H1 (cell line): ENCODE measurements at regions not wholly inside any gene's neighbourhood (a gene's known extent, or its start where the extent isn't known, plus 50 kb on each side); places are given as distances from the start of the nearest gene placed in this dataset.

Source experiments
- CTCF ChIA-PET: fragments of 300-600 bp; sonication (Branson Sonifier 250); formaldehyde crosslinking; loops from one replicate; lab custom pipeline; 2021; ENCODE audit not compliant: partially characterized antibody; lab: Charles Lee
- POLR2A ChIA-PET: fragments of 300-600 bp; sonication (Branson Sonifier 250); formaldehyde crosslinking; loops from one replicate; lab custom pipeline; 2021; ENCODE audit warnings: inconsistent platforms; ENCODE audit not compliant: partially characterized antibody; lab: Charles Lee
- DNase-seq, 2 experiments: peaks; one replicate each; pipeline versions ENCODE4 v3.0.0 to v3.0.0-alpha.2; 2010 to 2022; ENCODE audit warnings: low spot score in 2 of 2, low read depth in 1 of 2, mixed read lengths in 1 of 2
- FAIRE-seq: peaks from 2 replicates; lab custom pipeline; 2011; peaks lifted over from hg19 to GRCh38; lab: Jason Lieb, UNC
- H2AFZ ChIP-seq: 2 replicates; pipeline ENCODE4 v1.8.1; 2012; ENCODE audit warnings: low read length, inconsistent platforms
- H2AK5ac ChIP-seq: 2 replicates; pipeline ENCODE4 v1.6.1; 2013; ENCODE audit warnings: low read depth, low read length
- H2BK120ac ChIP-seq: replicated peaks from 2 replicates; pipeline ENCODE3; 2013; ENCODE audit warnings: low read depth, low read length, inconsistent platforms
- H2BK12ac ChIP-seq: 2 replicates; pipeline ENCODE4 v1.6.1; 2013; ENCODE audit warnings: low read depth, low read length
- H2BK15ac ChIP-seq: 2 replicates; pipeline ENCODE4 v1.6.1; 2013; ENCODE audit warnings: low read length
- H2BK20ac ChIP-seq: 2 replicates; pipeline ENCODE4 v1.6.1; 2013; ENCODE audit warnings: low read length
- H2BK5ac ChIP-seq: 2 replicates; pipeline ENCODE4 v1.6.1; 2013; ENCODE audit warnings: low read depth, low read length
- H3K14ac ChIP-seq: 2 replicates; pipeline ENCODE4 v1.6.1; 2013; ENCODE audit warnings: inconsistent platforms; ENCODE audit not compliant: insufficient read length
- H3K18ac ChIP-seq: 2 replicates; pipeline ENCODE4 v1.6.1; 2013; ENCODE audit warnings: low read length; ENCODE audit errors: extremely low read depth
- H3K23ac ChIP-seq: 2 replicates; pipeline ENCODE4 v1.6.1; 2013; ENCODE audit warnings: inconsistent platforms; ENCODE audit not compliant: insufficient read length
- H3K23me2 ChIP-seq: 2 replicates; pipeline ENCODE4 v1.6.1; 2013; ENCODE audit warnings: low read depth, low read length
- H3K27ac ChIP-seq: 2 replicates; pipeline ENCODE4 v1.6.1; 2011; ENCODE audit warnings: low read depth, low read length, inconsistent platforms
- H3K27me3 ChIP-seq, 4 experiments: replicated peaks in 1 of 4; 1 replicate in 1 of 4; 2 replicates in 3 of 4; pipeline versions ENCODE4 v1.6.1 to v1.8.1; 2011 to 2013; ENCODE audit warnings: low read length in 3 of 4, mild to moderate bottlenecking in 3 of 4, inconsistent platforms in 2 of 4, mixed read lengths in 2 of 4, moderate library complexity in 1 of 4; ENCODE audit not compliant: control insufficient read depth in 3 of 4, insufficient read depth in 3 of 4; ENCODE audit errors: extremely low read depth in 1 of 4
- H3K36me3 ChIP-seq, 4 experiments: 2 replicates each; pipeline versions ENCODE4 v1.6.1 to v1.8.1; 2011 to 2013; ENCODE audit warnings: mild to moderate bottlenecking in 4 of 4, low read length in 3 of 4, moderate library complexity in 2 of 4, control low read depth in 1 of 4, inconsistent platforms in 1 of 4; ENCODE audit not compliant: insufficient read depth in 4 of 4, control insufficient read depth in 2 of 4
- H3K4ac ChIP-seq: replicated peaks from 2 replicates; pipeline ENCODE3; 2013; ENCODE audit warnings: low read length, low read depth, mixed read lengths, inconsistent platforms; ENCODE audit not compliant: insufficient read length
- H3K4me1 ChIP-seq, 4 experiments: replicated peaks in 1 of 4; 1 replicate in 1 of 4; 2 replicates in 3 of 4; pipeline versions ENCODE4 v1.6.1 to v1.8.1; 2011 to 2013; ENCODE audit warnings: low read length in 3 of 4, inconsistent platforms in 2 of 4, mixed read lengths in 1 of 4; ENCODE audit not compliant: insufficient read depth in 4 of 4, control insufficient read depth in 3 of 4
- H3K4me2 ChIP-seq, 2 experiments: 2 replicates each; pipeline versions ENCODE4 v1.6.1 to v1.8.1; 2011 to 2013; ENCODE audit warnings: low read depth in 2 of 2, low read length in 2 of 2, control low read depth in 1 of 2, inconsistent platforms in 1 of 2, mild to moderate bottlenecking in 1 of 2; ENCODE audit not compliant: insufficient read depth in 1 of 2
- H3K4me3 ChIP-seq, 4 experiments: fragments of 200-600, 300-600 bp in 1 of 4; sonication (generic), shearing (Covaris generic), sonication (Bioruptor Twin) in 1 of 4; 2 replicates each; pipeline versions ENCODE4 v1.5.1 to v1.8.1; 2011 to 2016; ENCODE audit warnings: low read length in 4 of 4, low read depth in 3 of 4, control low read depth in 2 of 4, inconsistent platforms in 2 of 4, mild to moderate bottlenecking in 2 of 4, mixed read lengths in 1 of 4, moderate library complexity in 1 of 4; ENCODE audit not compliant: insufficient read depth in 2 of 4; ENCODE audit errors: extremely low read depth in 1 of 4
- H3K56ac ChIP-seq: replicated peaks from 2 replicates; pipeline ENCODE3; 2013; ENCODE audit warnings: low read depth, mild to moderate bottlenecking, mixed read lengths, low read length, inconsistent platforms; ENCODE audit not compliant: insufficient read length
- H3K79me1 ChIP-seq: 2 replicates; pipeline ENCODE4 v1.6.1; 2013; ENCODE audit warnings: low read depth, low read length, control low read depth
- H3K79me2 ChIP-seq, 2 experiments: 2 replicates each; pipeline versions ENCODE4 v1.6.1 to v1.8.1; 2012 to 2013; ENCODE audit warnings: low read length in 2 of 2, mild to moderate bottlenecking in 2 of 2, inconsistent platforms in 1 of 2; ENCODE audit not compliant: insufficient read depth in 2 of 2, control insufficient read depth in 1 of 2
- H3K9ac ChIP-seq, 4 experiments: replicated peaks in 1 of 4; 1 replicate in 1 of 4; 2 replicates in 3 of 4; pipeline versions ENCODE4 v1.6.1 to v1.8.1; 2011 to 2013; ENCODE audit warnings: low read depth in 3 of 4, low read length in 3 of 4, control low read depth in 2 of 4, mild to moderate bottlenecking in 2 of 4, moderate library complexity in 2 of 4, inconsistent platforms in 1 of 4; ENCODE audit errors: extremely low read depth in 1 of 4
- H3K9me3 ChIP-seq, 2 experiments: 2 replicates each; pipeline versions ENCODE4 v1.6.1 to v1.8.1; 2012 to 2013; ENCODE audit warnings: mild to moderate bottlenecking in 2 of 2, moderate library complexity in 2 of 2, control low read depth in 1 of 2, inconsistent platforms in 1 of 2, low read depth in 1 of 2, low read length in 1 of 2, mixed read lengths in 1 of 2; ENCODE audit not compliant: insufficient read depth in 2 of 2
- H4K20me1 ChIP-seq, 2 experiments: replicated peaks in 1 of 2; 2 replicates each; pipeline versions ENCODE3 to v1.8.1; 2011 to 2013; ENCODE audit warnings: inconsistent platforms in 2 of 2, low read length in 2 of 2, mild to moderate bottlenecking in 1 of 2; ENCODE audit not compliant: insufficient read depth in 2 of 2, control insufficient read depth in 1 of 2
- H4K5ac ChIP-seq: 2 replicates; pipeline ENCODE4 v1.6.1; 2013; ENCODE audit warnings: low read length, low read depth, mixed read lengths, inconsistent platforms; ENCODE audit not compliant: insufficient read length
- H4K8ac ChIP-seq: 2 replicates; pipeline ENCODE4 v1.8.0; 2013; ENCODE audit warnings: mild to moderate bottlenecking, moderate library complexity, low read length, inconsistent platforms; ENCODE audit not compliant: insufficient read depth; ENCODE audit errors: extremely low read depth
- H4K91ac ChIP-seq: replicated peaks from 2 replicates; pipeline ENCODE3; 2013; ENCODE audit warnings: low read length, mixed read lengths, inconsistent platforms; ENCODE audit not compliant: insufficient read length
- JUND ChIP-seq: IDR thresholded peaks from 2 replicates; pipeline ENCODE4 v1.6.1; 2011; ENCODE audit warnings: mild to moderate bottlenecking, improper control_type of control experiment, low read length
- MAX ChIP-seq: IDR thresholded peaks from 2 replicates; pipeline ENCODE4 v1.6.1; 2012; ENCODE audit warnings: inconsistent platforms
- POLR2AphosphoS5 ChIP-seq: IDR thresholded peaks from 2 replicates; pipeline ENCODE4 v1.6.1; 2011; ENCODE audit warnings: low read depth, low read length
- WGBS, 2 experiments: shearing (Covaris generic) in 1 of 2; methylation state at CpG; one replicate each; pipeline versions ENCODE4 v1.1.6 to v1.1.7; 2013 to 2015; ENCODE audit warnings: low lambda C conversion rate in 2 of 2, mixed read lengths in 2 of 2, inconsistent platforms in 1 of 2, low coverage in 1 of 2, missing lambda C conversion rate in 1 of 2; ENCODE audit not compliant: insufficient replicate concordance in 2 of 2, insufficient coverage in 1 of 2, insufficient read length in 1 of 2; ENCODE audit errors: extremely low coverage in 1 of 2, missing lambda C conversion rate in 1 of 2; 5-methylcytosine and 5-hydroxymethylcytosine counted together

DNA sequence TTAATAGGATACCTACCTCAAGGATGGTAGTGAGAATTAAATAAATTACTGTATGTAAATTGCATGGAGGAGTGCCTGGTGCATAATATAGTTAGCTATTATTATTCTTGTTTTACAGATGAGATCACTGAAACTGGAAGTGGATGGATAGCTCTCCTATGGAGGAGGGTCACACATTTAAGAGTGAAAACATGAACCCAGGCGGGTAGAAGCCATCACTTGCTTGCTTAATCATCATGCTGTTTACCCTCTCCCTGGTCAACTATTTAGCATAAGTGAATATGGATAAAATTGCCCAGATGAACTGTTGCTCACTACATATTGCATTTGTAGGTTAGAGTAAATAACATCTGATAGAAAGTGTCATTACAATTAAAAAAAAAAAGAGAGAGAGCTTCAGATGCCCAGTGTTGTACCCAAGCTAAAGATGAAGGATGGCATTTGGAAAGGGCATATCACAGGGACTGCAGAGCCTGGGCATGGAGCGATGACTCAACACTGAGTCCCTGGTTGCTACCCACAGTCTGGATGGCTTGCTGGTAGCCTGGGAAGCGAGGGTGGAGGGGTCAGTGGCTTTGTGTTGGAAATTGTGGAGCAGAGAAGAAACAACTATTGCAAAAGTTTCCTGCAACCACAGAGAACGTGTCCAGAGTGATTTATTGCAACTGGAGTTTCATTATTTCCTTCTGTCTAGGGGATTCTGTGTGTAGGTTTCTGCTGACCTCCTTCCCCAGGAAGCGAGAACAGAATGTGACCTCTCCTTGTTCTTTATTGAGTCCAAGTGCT lies 414.4 kb downstream of the SHISA9 start:
- H3K18ac ChIP-seq = no peak overlapping the region
- no peak for TF ChIP-seq POLR2AphosphoS5
- no peak for TF ChIP-seq JUND
- TF ChIP-seq MAX = no peak

More for the DNA sequence above, 414.4 kb downstream of the SHISA9 start:
- Histone ChIP-seq H3K23me2 (no peaks in the 10 kb centered on the region), H3K4me3 (no peak overlapping the region), H4K20me1 (no peaks in the 10 kb centered on the region), H3K56ac (no peak overlapping the region), H3K27ac (no peak overlapping the region), H3K9ac (no peak overlapping the region), H3K23ac (no peak overlapping the region), H3K14ac (no peak overlapping the region), H3K4me1 (no peaks in the 10 kb centered on the region; a peak in 1 of 7 replicates), H3K4ac (no peak overlapping the region), H2BK15ac (no peak overlapping the region), H3K79me1 (no peaks in the 10 kb centered on the region), H3K9me3 (no peaks in the 10 kb centered on the region), H2AFZ (no peak overlapping the region), H4K91ac (no peak overlapping the region), H2AK5ac (no peak overlapping the region), H4K5ac (no peak overlapping the region), H3K4me2 (no peak overlapping the region), H2BK5ac (no peak overlapping the region), H2BK12ac (no peak overlapping the region), H2BK20ac (no peak overlapping the region), H3K27me3 (peaks cover 0 to 2% (median 0%) of the 10 kb centered on the region in 4 experiments; a peak in 1 of 7 replicates), H3K79me2 (no peaks in the 10 kb centered on the region), H3K36me3 (no peaks in the 10 kb centered on the region), H4K8ac (no peak overlapping the region), H2BK120ac (no peak overlapping the region)
- DNase-seq = no peak
- no peak for FAIRE-seq
- ChIA-PET CTCF (interaction anchor here (0.6 to 1.0 kb wide), 3 partner anchors 133 to 418 kb away, joined by 3 read pairs; no protein-coding TSS in a partner anchor), POLR2A (no interaction called here)
- WGBS, 2 experiments = 90% methylated on average over 5 of the region's 5 CpGs; no CpG with 5 or more reads in 1 of the 2 experiments
